ENCODE measurements at regions not wholly inside any gene's neighbourhood (a gene's known extent, or its start where the extent isn't known, plus 50 kb on each side); places are given as distances from the start of the nearest gene placed in this dataset.

DNA sequence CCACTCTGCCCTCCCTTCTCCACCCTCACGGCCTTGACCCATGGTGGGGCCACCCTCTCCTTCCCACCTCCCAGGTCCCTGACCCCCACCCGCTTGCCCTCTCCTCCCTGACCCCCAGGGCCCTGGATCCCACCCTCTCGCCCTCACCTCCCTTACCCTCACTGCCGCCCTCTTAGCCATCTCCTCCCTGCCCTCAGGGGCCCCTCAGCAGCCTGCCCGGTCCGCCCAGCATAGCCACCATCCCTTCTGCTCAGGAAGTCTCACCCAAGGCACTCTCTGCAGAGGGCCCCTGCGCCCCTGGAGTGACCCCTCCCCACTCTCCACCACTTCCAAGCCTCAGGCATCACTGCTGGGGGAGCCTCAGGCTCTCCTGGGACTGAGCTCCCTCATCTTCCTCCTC, 66.3 kb downstream of the MRPL36 start:
- TF ChIP-seq POLR2AphosphoS5 (IDR thresholded peaks at IDR 0.05) = no peak
- no peak for TF ChIP-seq EP300 (IDR thresholded peaks at IDR 0.05)
